Mesendoderm (in vitro differentiated cells): ENCODE measurements at regions not wholly inside any gene's neighbourhood (a gene's known extent, or its start where the extent isn't known, plus 50 kb on each side); places are given as distances from the start of the nearest gene placed in this dataset.

ENCODE experiments used
- DNase-seq: peaks from one replicate; pipeline ENCODE4 v3.0.0; 2013
- H2AK5ac ChIP-seq: 2 replicates; pipeline ENCODE4 v1.6.1; 2013; ENCODE audit warnings: low read length, inconsistent platforms
- H2BK120ac ChIP-seq: 2 replicates; pipeline ENCODE4 v1.6.1; 2013; ENCODE audit warnings: low read depth, mild to moderate bottlenecking, low read length, moderate library complexity, mixed read lengths
- H2BK15ac ChIP-seq: replicated peaks from 2 replicates; pipeline ENCODE4 v1.6.1; 2013; ENCODE audit warnings: low read depth, mild to moderate bottlenecking, moderate library complexity
- H2BK5ac ChIP-seq: 2 replicates; pipeline ENCODE4 v1.6.1; 2013; ENCODE audit warnings: low read length, inconsistent platforms
- H3K18ac ChIP-seq: 2 replicates; pipeline ENCODE4 v1.6.1; 2013; ENCODE audit warnings: mild to moderate bottlenecking, low read length, mixed read lengths
- H3K23ac ChIP-seq: one replicate; pipeline ENCODE4 v1.6.1; 2013; ENCODE audit warnings: low read length
- H3K27ac ChIP-seq: 2 replicates; pipeline ENCODE4 v1.5.1; 2013; ENCODE audit warnings: low read depth, mild to moderate bottlenecking, inconsistent platforms, low read length, moderate library complexity
- H3K27me3 ChIP-seq: 2 replicates; pipeline ENCODE4 v1.6.1; 2013; ENCODE audit warnings: low read length, control low read depth, mild to moderate bottlenecking, inconsistent platforms; ENCODE audit not compliant: insufficient read depth, poor library complexity
- H3K36me3 ChIP-seq: 2 replicates; pipeline ENCODE4 v1.6.1; 2013; ENCODE audit warnings: low read length, inconsistent platforms; ENCODE audit not compliant: control insufficient read depth, insufficient read depth
- H3K4ac ChIP-seq: one replicate; pipeline ENCODE4 v1.6.1; 2013; ENCODE audit warnings: low read depth, mild to moderate bottlenecking, low read length, moderate library complexity
- H3K4me1 ChIP-seq: 2 replicates; pipeline ENCODE4 v1.6.1; 2013; ENCODE audit warnings: low read depth, low read length, inconsistent platforms; ENCODE audit not compliant: control insufficient read depth
- H3K4me2 ChIP-seq: 2 replicates; pipeline ENCODE4 v1.6.1; 2013; ENCODE audit warnings: low read length
- H3K4me3 ChIP-seq: 2 replicates; pipeline ENCODE4 v1.5.1; 2013; ENCODE audit warnings: mild to moderate bottlenecking, low read length
- H3K56ac ChIP-seq: one replicate; pipeline ENCODE4 v1.6.1; 2013; ENCODE audit warnings: low read length
- H3K79me1 ChIP-seq: 2 replicates; pipeline ENCODE4 v1.6.1; 2013; ENCODE audit warnings: low read length, inconsistent platforms
- H3K79me2 ChIP-seq: 2 replicates; pipeline ENCODE4 v1.6.1; 2013; ENCODE audit warnings: mild to moderate bottlenecking, low read length; ENCODE audit not compliant: control insufficient read depth, insufficient read depth
- H3K9ac ChIP-seq: 2 replicates; pipeline ENCODE4 v1.6.1; 2013; ENCODE audit warnings: low read length, inconsistent platforms
- H4K5ac ChIP-seq: one replicate; pipeline ENCODE4 v1.6.1; 2013; ENCODE audit warnings: low read length
- H4K8ac ChIP-seq: one replicate; pipeline ENCODE4 v1.6.1; 2013; ENCODE audit warnings: low read depth, mild to moderate bottlenecking, control low read depth, low read length, moderate library complexity
- WGBS: extraction: QIAGEN DNeasy Blood & Tissue Kit; methylation state at CpG from one replicate; pipeline ENCODE4 v1.1.7; 2013; ENCODE audit warnings: low lambda C conversion rate, missing lambda C conversion rate; ENCODE audit not compliant: insufficient coverage; ENCODE audit errors: extremely low coverage; 5-methylcytosine and 5-hydroxymethylcytosine counted together

GRCh38 chr6:71446470-71446869, 157.9 kb downstream of the OGFRL1 start:
- no peak overlapping the region for H3K27ac ChIP-seq
- H3K9ac ChIP-seq = no peak overlapping the region
- H3K4ac ChIP-seq = no peak overlapping the region
- H3K4me1 ChIP-seq = no peaks in the 10 kb centered on the region
- no peak overlapping the region for H4K8ac ChIP-seq
- no peak overlapping the region for H2BK5ac ChIP-seq
- H3K79me2 ChIP-seq = no peaks in the 10 kb centered on the region
- no CpG with 5 or more reads among the region's 4 CpGs for WGBS
- no peak overlapping the region for H4K5ac ChIP-seq
- H3K36me3 ChIP-seq = no peaks in the 10 kb centered on the region
- H3K4me2 ChIP-seq = no peak overlapping the region
- H3K56ac ChIP-seq = no peak overlapping the region
- DNase-seq = no peak
- H3K4me3 ChIP-seq = no peak overlapping the region
- H3K79me1 ChIP-seq = no peaks in the 10 kb centered on the region
- no peak overlapping the region for H3K23ac ChIP-seq
- no peak overlapping the region for H3K18ac ChIP-seq
- H2BK120ac ChIP-seq = no peak overlapping the region
- H2BK15ac ChIP-seq = no peak overlapping the region
- no peak overlapping the region for H2AK5ac ChIP-seq
- no peaks in the 10 kb centered on the region for H3K27me3 ChIP-seq

- Histone ChIP-seq H3K79me2 (no peaks in the 10 kb centered on the region), H3K27me3 (no peaks in the 10 kb centered on the region), H3K36me3 (no peaks in the 10 kb centered on the region), H3K4me2 (no peak overlapping the region), H3K56ac (no peak overlapping the region), H2BK15ac (no peak overlapping the region), H3K4me3 (no peak overlapping the region), H3K27ac (no peak overlapping the region), H3K18ac (no peak overlapping the region), H3K4me1 (no peaks in the 10 kb centered on the region), H3K23ac (no peak overlapping the region), H3K9ac (no peak overlapping the region), H3K79me1 (no peaks in the 10 kb centered on the region), H2BK120ac (no peak overlapping the region), H4K8ac (no peak overlapping the region), H2AK5ac (no peak overlapping the region), H3K4ac (no peak overlapping the region), H2BK5ac (no peak overlapping the region), H4K5ac (no peak overlapping the region)
- WGBS = no CpG with 5 or more reads among the region's 5 CpGs
- no peak for DNase-seq
Observed at GRCh38 chr6:71452697-71453370, 164.2 kb downstream of the OGFRL1 start.

GRCh38 chr6:71453371-71453706, 164.7 kb downstream of the OGFRL1 start:
- no peak overlapping the region for H3K4me2 ChIP-seq
- no peak overlapping the region for H3K18ac ChIP-seq
- no peak overlapping the region for H4K5ac ChIP-seq
- H3K23ac ChIP-seq = no peak overlapping the region
- no peak overlapping the region for H2BK120ac ChIP-seq
- no peak overlapping the region for H3K4me3 ChIP-seq
- H3K36me3 ChIP-seq = no peaks in the 10 kb centered on the region
- DNase-seq = no peak
- no peak overlapping the region for H3K9ac ChIP-seq
- H3K56ac ChIP-seq = no peak overlapping the region
- no peaks in the 10 kb centered on the region for H3K79me1 ChIP-seq
- H2BK15ac ChIP-seq = no peak overlapping the region
- H4K8ac ChIP-seq = no peak overlapping the region
- H3K4ac ChIP-seq = no peak overlapping the region
- no peak overlapping the region for H2AK5ac ChIP-seq
- no peak overlapping the region for H3K27ac ChIP-seq
- H2BK5ac ChIP-seq = no peak overlapping the region
- no peaks in the 10 kb centered on the region for H3K4me1 ChIP-seq
- H3K27me3 ChIP-seq = no peaks in the 10 kb centered on the region
- H3K79me2 ChIP-seq = no peaks in the 10 kb centered on the region

- H3K4me2 ChIP-seq = no peak overlapping the region
- H3K27ac ChIP-seq = no peak overlapping the region
- H2AK5ac ChIP-seq = no peak overlapping the region
- DNase-seq = no peak
- H3K4ac ChIP-seq = no peak overlapping the region
- H3K36me3 ChIP-seq = no peaks in the 10 kb centered on the region
- no peaks in the 10 kb centered on the region for H3K27me3 ChIP-seq
- H4K5ac ChIP-seq = no peak overlapping the region
- H3K23ac ChIP-seq = no peak overlapping the region
- no peaks in the 10 kb centered on the region for H3K79me2 ChIP-seq
- H3K56ac ChIP-seq = no peak overlapping the region
- no peaks in the 10 kb centered on the region for H3K4me1 ChIP-seq
- no peak overlapping the region for H2BK120ac ChIP-seq
- no peaks in the 10 kb centered on the region for H3K79me1 ChIP-seq
- H4K8ac ChIP-seq = no peak overlapping the region
- no peak overlapping the region for H3K9ac ChIP-seq
- no peak overlapping the region for H3K18ac ChIP-seq
- no CpG with 5 or more reads among the region's 1 CpG for WGBS
- H2BK15ac ChIP-seq = no peak overlapping the region
- H2BK5ac ChIP-seq = no peak overlapping the region
- H3K4me3 ChIP-seq = no peak overlapping the region
Observed at GRCh38 chr6:71454056-71454455, 165.4 kb downstream of the OGFRL1 start.

GRCh38 chr6:71457929-71458328, 169.3 kb downstream of the OGFRL1 start:
- H3K4ac ChIP-seq = no peak overlapping the region
- no peak overlapping the region for H2BK15ac ChIP-seq
- H2AK5ac ChIP-seq = no peak overlapping the region
- no peak overlapping the region for H3K9ac ChIP-seq
- H3K4me1 ChIP-seq = no peaks in the 10 kb centered on the region
- no peaks in the 10 kb centered on the region for H3K79me2 ChIP-seq
- H3K79me1 ChIP-seq = no peaks in the 10 kb centered on the region
- no peak overlapping the region for H2BK120ac ChIP-seq
- no peaks in the 10 kb centered on the region for H3K36me3 ChIP-seq
- no peak overlapping the region for H2BK5ac ChIP-seq
- no peak overlapping the region for H3K27ac ChIP-seq
- no peak overlapping the region for H4K5ac ChIP-seq
- no peak overlapping the region for H3K4me2 ChIP-seq
- no peaks in the 10 kb centered on the region for H3K27me3 ChIP-seq
- no peak for DNase-seq
- no peak overlapping the region for H3K56ac ChIP-seq
- H3K4me3 ChIP-seq = no peak overlapping the region
- WGBS = no CpG with 5 or more reads among the region's 1 CpG
- H3K23ac ChIP-seq = no peak overlapping the region
- no peak overlapping the region for H4K8ac ChIP-seq
- H3K18ac ChIP-seq = no peak overlapping the region

GRCh38 chr6:71459162-71459561, 170.6 kb downstream of the OGFRL1 start:
- Histone ChIP-seq H3K56ac (no peak overlapping the region), H3K36me3 (no peaks in the 10 kb centered on the region), H3K4me3 (no peak overlapping the region), H2BK15ac (no peak overlapping the region), H3K4me2 (no peak overlapping the region), H4K8ac (no peak overlapping the region), H3K4me1 (no peaks in the 10 kb centered on the region), H2AK5ac (no peak overlapping the region), H3K27ac (no peak overlapping the region), H3K23ac (no peak overlapping the region), H2BK5ac (no peak overlapping the region), H3K9ac (no peak overlapping the region), H3K4ac (no peak overlapping the region), H2BK120ac (no peak overlapping the region), H4K5ac (no peak overlapping the region), H3K27me3 (no peaks in the 10 kb centered on the region), H3K79me2 (no peaks in the 10 kb centered on the region), H3K18ac (no peak overlapping the region), H3K79me1 (no peaks in the 10 kb centered on the region)
- DNase-seq = no peak
- WGBS = no CpG with 5 or more reads among the region's 2 CpGs
